ENCODE measurements at regions not wholly inside any gene's neighbourhood (a gene's known extent, or its start where the extent isn't known, plus 50 kb on each side); places are given as distances from the start of the nearest gene placed in this dataset.

DNA sequence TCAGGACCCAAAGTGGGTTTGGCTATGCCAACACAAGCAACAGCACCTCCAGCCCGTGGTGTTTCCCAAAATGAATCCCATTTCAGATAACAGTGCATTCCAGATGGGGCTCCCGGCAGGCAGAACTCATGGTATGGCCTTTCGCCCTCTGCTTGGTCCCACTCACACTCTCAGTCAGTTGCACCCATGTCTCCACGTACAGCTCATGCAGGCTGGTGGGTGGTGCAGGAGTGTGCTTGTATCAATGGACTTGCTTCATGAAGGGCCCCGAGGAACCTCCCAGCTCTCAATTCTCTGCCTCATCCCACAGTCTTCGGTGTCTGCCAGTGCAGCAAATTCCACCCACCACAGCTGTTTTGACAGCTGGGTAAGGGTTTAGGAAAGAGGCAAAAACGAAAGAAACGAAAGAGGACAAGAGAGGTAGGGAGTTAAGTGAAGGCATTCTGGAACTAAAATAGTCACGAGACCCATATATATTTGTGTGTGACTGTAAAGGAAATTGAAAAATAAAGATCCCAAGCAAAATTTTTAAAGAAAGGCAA, 278.1 kb downstream of the DCDC2C start:
- no peak for DNase-seq (ENCODE audit: low read depth)
- no peak overlapping the region for H3K4me3 ChIP-seq (ENCODE audit: control insufficient read depth, low read depth, low read length)
- TF ChIP-seq, protein P1, sequence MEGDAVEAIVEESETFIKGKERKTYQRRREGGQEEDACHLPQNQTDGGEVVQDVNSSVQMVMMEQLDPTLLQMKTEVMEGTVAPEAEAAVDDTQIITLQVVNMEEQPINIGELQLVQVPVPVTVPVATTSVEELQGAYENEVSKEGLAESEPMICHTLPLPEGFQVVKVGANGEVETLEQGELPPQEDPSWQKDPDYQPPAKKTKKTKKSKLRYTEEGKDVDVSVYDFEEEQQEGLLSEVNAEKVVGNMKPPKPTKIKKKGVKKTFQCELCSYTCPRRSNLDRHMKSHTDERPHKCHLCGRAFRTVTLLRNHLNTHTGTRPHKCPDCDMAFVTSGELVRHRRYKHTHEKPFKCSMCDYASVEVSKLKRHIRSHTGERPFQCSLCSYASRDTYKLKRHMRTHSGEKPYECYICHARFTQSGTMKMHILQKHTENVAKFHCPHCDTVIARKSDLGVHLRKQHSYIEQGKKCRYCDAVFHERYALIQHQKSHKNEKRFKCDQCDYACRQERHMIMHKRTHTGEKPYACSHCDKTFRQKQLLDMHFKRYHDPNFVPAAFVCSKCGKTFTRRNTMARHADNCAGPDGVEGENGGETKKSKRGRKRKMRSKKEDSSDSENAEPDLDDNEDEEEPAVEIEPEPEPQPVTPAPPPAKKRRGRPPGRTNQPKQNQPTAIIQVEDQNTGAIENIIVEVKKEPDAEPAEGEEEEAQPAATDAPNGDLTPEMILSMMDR (conservative IDR thresholded peaks at IDR 0.05; ENCODE audit: control insufficient read depth, insufficient read depth, low read depth, low read length) = no peak

GRCh38 chr2:3982160-3982559, 278.8 kb downstream of the DCDC2C start:
- no peak overlapping the region for H3K4me3 ChIP-seq (ENCODE audit: control insufficient read depth, low read depth, low read length)
- TF ChIP-seq, protein P1 (conservative IDR thresholded peaks at IDR 0.05; ENCODE audit: control insufficient read depth, insufficient read depth, low read depth, low read length) = no peak
- DNase-seq (ENCODE audit: low read depth) = no peak

DNA sequence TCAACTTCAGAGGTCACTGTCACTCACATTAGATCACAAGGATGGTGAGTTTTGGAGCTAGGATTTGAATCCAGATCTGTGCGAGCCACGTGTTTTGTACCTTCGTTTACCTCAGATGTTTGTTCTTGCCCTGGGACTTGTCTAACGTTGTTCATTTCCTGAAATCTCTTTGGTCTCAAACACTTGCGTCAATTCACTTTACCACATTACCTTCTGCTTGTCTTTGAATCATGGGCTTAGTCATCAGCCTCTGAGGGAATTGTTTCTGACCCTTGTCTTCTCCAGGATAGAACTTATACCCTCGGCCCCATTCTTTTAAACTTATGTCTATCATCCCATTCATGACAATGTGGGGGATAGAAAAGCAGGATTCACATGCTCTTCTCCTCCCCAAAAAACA, 282.7 kb downstream of the DCDC2C start:
- TF ChIP-seq, protein P1 (conservative IDR thresholded peaks at IDR 0.05; ENCODE audit: control insufficient read depth, insufficient read depth, low read depth, low read length) = no peak

GRCh38 chr2:3986530-3987258, 283.3 kb downstream of the DCDC2C start:
- TF ChIP-seq, protein P1 (conservative IDR thresholded peaks at IDR 0.05; ENCODE audit: control insufficient read depth, insufficient read depth, low read depth, low read length) = no peak
- DNase-seq (ENCODE audit: low read depth) = no peak
- no peak overlapping the region for H3K4me3 ChIP-seq (ENCODE audit: control insufficient read depth, low read depth, low read length)

More for the DNA sequence above, 282.7 kb downstream of the DCDC2C start:
- DNase-seq (ENCODE audit: low read depth) = no peak
- no peak overlapping the region for H3K4me3 ChIP-seq (ENCODE audit: control insufficient read depth, low read depth, low read length)

DNA sequence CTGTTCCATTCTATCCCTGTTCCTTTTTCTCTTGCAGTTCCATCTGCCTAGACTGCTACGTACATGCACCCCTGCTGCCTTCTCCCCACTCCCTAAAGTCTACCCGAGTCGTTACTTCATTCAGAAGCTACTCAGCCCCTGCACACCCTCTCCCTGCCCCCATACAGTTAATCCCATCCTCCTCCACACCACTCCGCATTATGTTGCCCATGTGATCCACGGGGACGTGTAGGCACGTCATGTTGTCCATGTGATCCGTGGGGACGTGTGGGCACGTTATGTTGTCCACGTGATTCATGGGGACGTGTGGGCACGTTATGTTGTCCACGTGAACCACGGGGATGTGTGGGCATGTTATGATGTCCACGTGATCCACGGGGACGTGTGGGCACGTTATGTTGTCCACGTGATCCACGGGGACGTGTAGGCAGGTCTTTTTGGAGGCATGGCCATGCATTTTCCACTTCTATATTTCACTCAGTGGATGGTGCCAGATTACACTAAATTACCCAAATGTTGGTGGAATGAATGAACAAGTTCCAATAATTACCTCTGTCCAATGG, 299.5 kb downstream of the DCDC2C start:
- H3K4me3 ChIP-seq (ENCODE audit: control insufficient read depth, low read depth, low read length) = no peak overlapping the region
- no peak for DNase-seq (ENCODE audit: low read depth)
- TF ChIP-seq, protein P1 (conservative IDR thresholded peaks at IDR 0.05; ENCODE audit: control insufficient read depth, insufficient read depth, low read depth, low read length) = no peak

- TF ChIP-seq, protein P1 (conservative IDR thresholded peaks at IDR 0.05; ENCODE audit: control insufficient read depth, insufficient read depth, low read depth, low read length) = no peak
- DNase-seq (ENCODE audit: low read depth) = no peak
- no peak overlapping the region for H3K4me3 ChIP-seq (ENCODE audit: control insufficient read depth, low read depth, low read length)
These were observed 308.8 kb downstream of the DCDC2C start for GRCh38 chr2:4012197-4012596.
